SU-DHL-6 (cell line): ENCODE measurements at regions not wholly inside any gene's neighbourhood (a gene's known extent, or its start where the extent isn't known, plus 50 kb on each side); places are given as distances from the start of the nearest gene placed in this dataset.

Source experiments
- H2AFZ ChIP-seq: fragments of 200-600 bp; sonication (generic); 2 replicates; pipeline ENCODE4 v1.6.1; 2014; ENCODE audit warnings: low read depth, mild to moderate bottlenecking, moderate library complexity, mixed read lengths, antibody characterized with exemption, low read length; ENCODE audit not compliant: severe bottlenecking
- H3F3A ChIP-seq: fragments of 200-600 bp; shearing (Covaris generic); 2 replicates; pipeline ENCODE4 v1.6.0; 2016; ENCODE audit warnings: antibody characterized with exemption, mild to moderate bottlenecking; ENCODE audit not compliant: insufficient read depth
- H3K27ac ChIP-seq: fragments of 200-600 bp; sonication (generic); 2 replicates; pipeline ENCODE4 v1.5.1; 2016; ENCODE audit warnings: low read depth, mild to moderate bottlenecking, low read length, moderate library complexity, mixed read lengths
- H3K27me3 ChIP-seq: fragments of 200-600 bp; sonication (generic), shearing (Covaris generic); 2 replicates; pipeline ENCODE4 v1.6.0; 2014; ENCODE audit warnings: mild to moderate bottlenecking, low read length
- H3K36me3 ChIP-seq: fragments of 200-600 bp; sonication (generic); 2 replicates; pipeline ENCODE4 v1.6.1; 2014; ENCODE audit warnings: mild to moderate bottlenecking, low read length, mixed read lengths
- H3K4me2 ChIP-seq: fragments of 300-600, 200-600 bp; shearing (Covaris generic), sonication (generic); 2 replicates; pipeline ENCODE4 v1.6.0; 2014; ENCODE audit warnings: low read length, low read depth, mild to moderate bottlenecking; ENCODE audit not compliant: poor library complexity, severe bottlenecking
- H3K4me3 ChIP-seq: fragments of 200-600 bp; sonication (generic); 2 replicates; pipeline ENCODE4 v1.5.1; 2014; ENCODE audit warnings: antibody characterized with exemption, low read length, mild to moderate bottlenecking, mixed read lengths; ENCODE audit not compliant: insufficient read depth, poor library complexity, severe bottlenecking
- H3K79me2 ChIP-seq: fragments of 200-600 bp; sonication (generic); 2 replicates; pipeline ENCODE4 v1.6.1; 2014; ENCODE audit warnings: mild to moderate bottlenecking, low read length, moderate library complexity; ENCODE audit not compliant: insufficient read depth
- H3K9ac ChIP-seq: fragments of 200-600 bp; sonication (generic); 2 replicates; pipeline ENCODE4 v1.7.0; 2014; ENCODE audit warnings: mild to moderate bottlenecking, low read length
- H3K9me2 ChIP-seq: fragments of 200-600 bp; sonication (generic); replicated peaks from 2 replicates; pipeline ENCODE4 v1.6.1; 2014; ENCODE audit warnings: low read length; ENCODE audit not compliant: insufficient read depth
- H3K9me3 ChIP-seq: fragments of 200-600 bp; sonication (generic); 2 replicates; pipeline ENCODE4 v1.6.1; 2014; ENCODE audit warnings: low read length, mixed read lengths; ENCODE audit not compliant: insufficient read depth
- H4K20me1 ChIP-seq: fragments of 200-600 bp; sonication (generic); 2 replicates; pipeline ENCODE4 v1.6.1; 2014; ENCODE audit warnings: low read depth, mild to moderate bottlenecking, antibody characterized with exemption, low read length, moderate library complexity, mixed read lengths
- CTCF ChIP-seq: fragments of 200-600 bp; sonication (generic); IDR thresholded peaks from one replicate; pipeline ENCODE4 v1.5.1; 2017; ENCODE audit warnings: antibody characterized with exemption, mild to moderate bottlenecking, low read length, moderate library complexity; ENCODE audit not compliant: insufficient read depth, poor library complexity, severe bottlenecking
- EZH2phosphoT487 ChIP-seq: fragments of 200-600 bp; sonication (generic), shearing (Covaris generic); conservative IDR thresholded peaks from 2 replicates; pipeline ENCODE4 v1.6.1; 2018; ENCODE audit warnings: mild to moderate bottlenecking, antibody characterized with exemption, low read length, moderate library complexity, mixed read lengths

GRCh38 chr6:168926306-168926705, 327.3 kb downstream of the THBS2 start:
- Histone ChIP-seq H3K4me3 (no peak overlapping the region), H3F3A (no peaks in the 10 kb centered on the region), H3K9me3 (no peaks in the 10 kb centered on the region), H3K36me3 (no peaks in the 10 kb centered on the region), H3K27ac (no peak overlapping the region), H3K4me2 (no peak overlapping the region), H3K9me2 (no peaks in the 10 kb centered on the region), H2AFZ (no peak overlapping the region), H3K79me2 (no peaks in the 10 kb centered on the region), H3K9ac (no peak overlapping the region), H3K27me3 (no peaks in the 10 kb centered on the region), H4K20me1 (no peaks in the 10 kb centered on the region)
- TF ChIP-seq CTCF (no peak), EZH2phosphoT487 (no peak)

GRCh38 chr6:168925671-168926070, 328.0 kb downstream of the THBS2 start:
- no peak for TF ChIP-seq EZH2phosphoT487
- no peak for TF ChIP-seq CTCF

GRCh38 chr6:168923171-168923570, 330.5 kb downstream of the THBS2 start:
- Histone ChIP-seq H3K9ac (no peak overlapping the region), H3K4me2 (no peak overlapping the region), H4K20me1 (no peaks in the 10 kb centered on the region), H3F3A (no peaks in the 10 kb centered on the region), H3K36me3 (no peaks in the 10 kb centered on the region), H3K27ac (no peak overlapping the region), H3K27me3 (no peaks in the 10 kb centered on the region), H3K9me3 (no peaks in the 10 kb centered on the region), H3K79me2 (no peaks in the 10 kb centered on the region), H3K4me3 (no peak overlapping the region), H2AFZ (no peak overlapping the region), H3K9me2 (no peaks in the 10 kb centered on the region)
- TF ChIP-seq CTCF (no peak), EZH2phosphoT487 (no peak)

More at GRCh38 chr6:168925671-168926070, 328.0 kb downstream of the THBS2 start:
- no peaks in the 10 kb centered on the region for H3K36me3 ChIP-seq
- no peak overlapping the region for H3K27ac ChIP-seq
- H4K20me1 ChIP-seq = no peaks in the 10 kb centered on the region
- H2AFZ ChIP-seq = no peak overlapping the region
- no peaks in the 10 kb centered on the region for H3K9me3 ChIP-seq
- no peaks in the 10 kb centered on the region for H3K27me3 ChIP-seq
- H3K79me2 ChIP-seq = no peaks in the 10 kb centered on the region
- no peaks in the 10 kb centered on the region for H3K9me2 ChIP-seq
- no peak overlapping the region for H3K4me2 ChIP-seq
- H3F3A ChIP-seq = no peaks in the 10 kb centered on the region
- no peak overlapping the region for H3K9ac ChIP-seq
- no peak overlapping the region for H3K4me3 ChIP-seq
